GM23338 (cell line): ENCODE measurements at regions not wholly inside any gene's neighbourhood (a gene's known extent, or its start where the extent isn't known, plus 50 kb on each side); places are given as distances from the start of the nearest gene placed in this dataset.

Experiments used
- CREB1 ChIP-seq: fragments of 250-450 bp; sonication (Bioruptor Pico); IDR thresholded peaks from 2 replicates; pipeline ENCODE4 v1.5.0; 2020; ENCODE audit warnings: low read depth, mild to moderate bottlenecking, moderate library complexity
- CTCF ChIP-seq, 2 experiments: fragments of 200-600 bp in 1 of 2; sonication (generic) in 1 of 2; conservative IDR thresholded peaks; 2 replicates each; pipeline versions ENCODE4 v1.5.1 to v1.6.1; 2016 to 2017; ENCODE audit warnings: antibody characterized with exemption in 2 of 2, low read depth in 2 of 2, mild to moderate bottlenecking in 2 of 2, moderate library complexity in 1 of 2
- EZH2 ChIP-seq: fragments of 200-600 bp; sonication (generic); IDR thresholded peaks from one replicate; pipeline ENCODE4 v1.8.0; 2017; ENCODE audit warnings: antibody characterized with exemption, mild to moderate bottlenecking, low read depth; ENCODE audit not compliant: unreplicated experiment
- EZH2phosphoT487 ChIP-seq: fragments of 200-600 bp; sonication (generic); IDR thresholded peaks from one replicate; pipeline ENCODE4 v1.8.1; 2018; ENCODE audit warnings: antibody characterized with exemption; ENCODE audit not compliant: unreplicated experiment
- JUNB ChIP-seq: IDR thresholded peaks from one replicate; pipeline ENCODE4 v1.6.1; 2016; ENCODE audit warnings: antibody characterized with exemption; ENCODE audit not compliant: unreplicated experiment
- NANOG ChIP-seq: IDR thresholded peaks from 2 replicates; pipeline ENCODE4 v1.6.1; 2016; ENCODE audit warnings: antibody characterized with exemption, borderline replicate concordance
- POLR2AphosphoS5 ChIP-seq: IDR thresholded peaks from 2 replicates; pipeline ENCODE4 v1.6.1; 2016; ENCODE audit warnings: antibody characterized with exemption, low read depth
- ZNF114 ChIP-seq: fragments of 250-450 bp; sonication (Bioruptor Pico); IDR thresholded peaks from 2 replicates; pipeline ENCODE4 v1.5.0; 2020; ENCODE audit warnings: mild to moderate bottlenecking, moderate library complexity
- ZNF331 ChIP-seq: fragments of 250-450 bp; sonication (Bioruptor Pico); IDR thresholded peaks from 2 replicates; pipeline ENCODE4 v1.5.0; 2020; ENCODE audit warnings: low read depth, mild to moderate bottlenecking, moderate library complexity
- TF ChIP-seq, protein P1 (sequence below): IDR thresholded peaks from one replicate; pipeline ENCODE4 v1.6.1; 2018; ENCODE audit warnings: antibody characterized with exemption; ENCODE audit not compliant: unreplicated experiment
- TF ChIP-seq, protein P2 (sequence below): IDR thresholded peaks from 2 replicates; pipeline ENCODE4 v1.6.1; 2016; ENCODE audit warnings: antibody characterized with exemption

GRCh38 chr2:46849046-46849715, 66.4 kb downstream of the MCFD2 start:
- TF ChIP-seq CTCF (conservative IDR thresholded peaks at IDR 0.05; ENCODE audit: low read depth in 2 of 2) (no peak), EZH2 (no peak), EZH2phosphoT487 (no peak), POLR2AphosphoS5 (no peak), NANOG (no peak), ZNF331 (CRISPR knock-in tag) (no peak), ZNF114 (CRISPR knock-in tag) (no peak), JUNB (no peak), CREB1 (no peak)
- TF ChIP-seq, protein P1, sequence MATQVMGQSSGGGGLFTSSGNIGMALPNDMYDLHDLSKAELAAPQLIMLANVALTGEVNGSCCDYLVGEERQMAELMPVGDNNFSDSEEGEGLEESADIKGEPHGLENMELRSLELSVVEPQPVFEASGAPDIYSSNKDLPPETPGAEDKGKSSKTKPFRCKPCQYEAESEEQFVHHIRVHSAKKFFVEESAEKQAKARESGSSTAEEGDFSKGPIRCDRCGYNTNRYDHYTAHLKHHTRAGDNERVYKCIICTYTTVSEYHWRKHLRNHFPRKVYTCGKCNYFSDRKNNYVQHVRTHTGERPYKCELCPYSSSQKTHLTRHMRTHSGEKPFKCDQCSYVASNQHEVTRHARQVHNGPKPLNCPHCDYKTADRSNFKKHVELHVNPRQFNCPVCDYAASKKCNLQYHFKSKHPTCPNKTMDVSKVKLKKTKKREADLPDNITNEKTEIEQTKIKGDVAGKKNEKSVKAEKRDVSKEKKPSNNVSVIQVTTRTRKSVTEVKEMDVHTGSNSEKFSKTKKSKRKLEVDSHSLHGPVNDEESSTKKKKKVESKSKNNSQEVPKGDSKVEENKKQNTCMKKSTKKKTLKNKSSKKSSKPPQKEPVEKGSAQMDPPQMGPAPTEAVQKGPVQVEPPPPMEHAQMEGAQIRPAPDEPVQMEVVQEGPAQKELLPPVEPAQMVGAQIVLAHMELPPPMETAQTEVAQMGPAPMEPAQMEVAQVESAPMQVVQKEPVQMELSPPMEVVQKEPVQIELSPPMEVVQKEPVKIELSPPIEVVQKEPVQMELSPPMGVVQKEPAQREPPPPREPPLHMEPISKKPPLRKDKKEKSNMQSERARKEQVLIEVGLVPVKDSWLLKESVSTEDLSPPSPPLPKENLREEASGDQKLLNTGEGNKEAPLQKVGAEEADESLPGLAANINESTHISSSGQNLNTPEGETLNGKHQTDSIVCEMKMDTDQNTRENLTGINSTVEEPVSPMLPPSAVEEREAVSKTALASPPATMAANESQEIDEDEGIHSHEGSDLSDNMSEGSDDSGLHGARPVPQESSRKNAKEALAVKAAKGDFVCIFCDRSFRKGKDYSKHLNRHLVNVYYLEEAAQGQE = no peak
- TF ChIP-seq, protein P2, sequence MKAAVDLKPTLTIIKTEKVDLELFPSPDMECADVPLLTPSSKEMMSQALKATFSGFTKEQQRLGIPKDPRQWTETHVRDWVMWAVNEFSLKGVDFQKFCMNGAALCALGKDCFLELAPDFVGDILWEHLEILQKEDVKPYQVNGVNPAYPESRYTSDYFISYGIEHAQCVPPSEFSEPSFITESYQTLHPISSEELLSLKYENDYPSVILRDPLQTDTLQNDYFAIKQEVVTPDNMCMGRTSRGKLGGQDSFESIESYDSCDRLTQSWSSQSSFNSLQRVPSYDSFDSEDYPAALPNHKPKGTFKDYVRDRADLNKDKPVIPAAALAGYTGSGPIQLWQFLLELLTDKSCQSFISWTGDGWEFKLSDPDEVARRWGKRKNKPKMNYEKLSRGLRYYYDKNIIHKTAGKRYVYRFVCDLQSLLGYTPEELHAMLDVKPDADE = no peak
